GM19023 (cell line): ENCODE measurements at regions not wholly inside any gene's neighbourhood (a gene's known extent, or its start where the extent isn't known, plus 50 kb on each side); places are given as distances from the start of the nearest gene placed in this dataset.
"Not testable (repeated sequence)": the region's sequence is repeated elsewhere in the genome, so short reads cannot be mapped to it uniquely, and the experiment has no call there.

ENCODE experiments used
- ATAC-seq: cut with Tn5 transposase; IDR thresholded peaks from one replicate; pipeline ENCODE4 v1.9.1; 2021; ENCODE audit warnings: mild to moderate bottlenecking, moderate library complexity; ENCODE audit not compliant: unreplicated experiment

GRCh38 chr14:106390947-106391346 lies 864.6 kb downstream of the TMEM121 start:
- no peak for ATAC-seq

- ATAC-seq = no peak
These were observed 867.4 kb downstream of the TMEM121 start for GRCh38 chr14:106393742-106394141.

- ATAC-seq = no peak
These were observed 869.2 kb downstream of the TMEM121 start for GRCh38 chr14:106395456-106396050.

GRCh38 chr14:106396999-106397398 lies 870.6 kb downstream of the TMEM121 start:
- no peak for ATAC-seq

- not testable (repeated sequence) for ATAC-seq
These were observed 872.5 kb downstream of the TMEM121 start for GRCh38 chr14:106398931-106399331.

GRCh38 chr14:106401316-106401715 lies 874.9 kb downstream of the TMEM121 start:
- ATAC-seq = not testable (repeated sequence)

GRCh38 chr14:106410229-106410628 lies 883.8 kb downstream of the TMEM121 start:
- ATAC-seq = not testable (repeated sequence)

- ATAC-seq = no peak
These were observed 888.1 kb downstream of the TMEM121 start for GRCh38 chr14:106414464-106414863.

GRCh38 chr14:106417224-106418049 lies 891.1 kb downstream of the TMEM121 start:
- ATAC-seq = peak; percentile 84

- ATAC-seq = no peak
These were observed 893.1 kb downstream of the TMEM121 start for GRCh38 chr14:106419376-106419965.

GRCh38 chr14:106421431-106422033 lies 895.1 kb downstream of the TMEM121 start:
- not testable (repeated sequence) for ATAC-seq

- no peak for ATAC-seq
These were observed 895.7 kb downstream of the TMEM121 start for GRCh38 chr14:106422066-106422465.

- ATAC-seq = not testable (repeated sequence)
These were observed 898.8 kb downstream of the TMEM121 start for GRCh38 chr14:106425150-106425549.

GRCh38 chr14:106436310-106436905 lies 910.0 kb downstream of the TMEM121 start:
- ATAC-seq = no peak

- ATAC-seq = no peak
These were observed 916.5 kb downstream of the TMEM121 start for GRCh38 chr14:106442857-106443256.

GRCh38 chr14:106455026-106455425 lies 928.6 kb downstream of the TMEM121 start:
- no peak for ATAC-seq

GRCh38 chr14:106459971-106460730 lies 933.8 kb downstream of the TMEM121 start:
- no peak for ATAC-seq

- ATAC-seq = no peak
These were observed 934.5 kb downstream of the TMEM121 start for GRCh38 chr14:106460916-106461315.

GRCh38 chr14:106466483-106466882 lies 940.1 kb downstream of the TMEM121 start:
- ATAC-seq = not testable (repeated sequence)

- ATAC-seq = not testable (repeated sequence)
These were observed 942.5 kb downstream of the TMEM121 start for GRCh38 chr14:106468869-106469268.
